ENCODE measurements at regions not wholly inside any gene's neighbourhood (a gene's known extent, or its start where the extent isn't known, plus 50 kb on each side); places are given as distances from the start of the nearest gene placed in this dataset.
A peak's percentile ranks its signal among the peaks of the same experiment; 100 is the strongest.

DNA sequence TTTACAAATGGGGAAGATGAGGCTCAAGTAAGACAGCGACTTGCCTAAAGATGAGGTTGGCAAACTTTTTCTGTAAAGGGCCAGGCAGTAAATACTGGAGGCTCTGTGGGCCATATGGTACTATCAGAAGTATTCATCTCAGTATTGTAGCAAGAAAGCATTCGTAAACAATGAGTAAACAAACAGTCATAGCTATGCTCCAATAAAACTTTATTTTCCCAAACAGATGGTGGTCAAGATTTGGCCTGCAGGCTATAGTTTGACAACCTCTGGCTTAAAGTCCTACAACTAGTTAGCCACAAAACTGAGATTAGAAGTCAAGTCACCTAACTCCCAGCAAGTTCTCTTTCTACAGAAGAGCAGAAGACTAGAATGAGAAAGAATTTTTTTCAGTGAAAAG, 177.0 kb upstream of the NECTIN3 start:
- POLR2A ChIA-PET (ENCODE audit: unreplicated experiment) = no interaction called here
- BruUV-seq (replicated peaks) = no TSS peak

DNA sequence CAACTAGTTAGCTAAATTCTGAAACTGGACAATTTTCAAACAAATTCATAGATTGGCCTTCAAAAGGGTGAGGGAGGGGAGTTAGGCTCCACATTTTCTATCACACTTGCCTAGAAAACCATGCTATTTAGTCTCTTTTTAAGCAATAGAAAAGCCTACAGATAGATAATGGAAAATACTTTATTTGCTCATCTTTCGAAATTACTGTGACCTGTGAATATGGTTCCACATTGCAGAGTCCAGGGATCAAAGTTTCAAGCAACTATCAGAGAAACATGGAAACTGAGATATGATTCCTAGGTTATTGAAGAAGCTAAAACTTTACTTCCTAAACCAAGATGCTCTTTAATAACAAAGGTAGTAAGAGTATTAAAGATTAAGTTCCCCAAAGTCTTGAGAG, 176.6 kb upstream of the NECTIN3 start:
- POLR2A ChIA-PET (ENCODE audit: unreplicated experiment) = no interaction called here
- DNase-seq (no peak), ATAC-seq (no peak)
- TF ChIP-seq, protein P1, sequence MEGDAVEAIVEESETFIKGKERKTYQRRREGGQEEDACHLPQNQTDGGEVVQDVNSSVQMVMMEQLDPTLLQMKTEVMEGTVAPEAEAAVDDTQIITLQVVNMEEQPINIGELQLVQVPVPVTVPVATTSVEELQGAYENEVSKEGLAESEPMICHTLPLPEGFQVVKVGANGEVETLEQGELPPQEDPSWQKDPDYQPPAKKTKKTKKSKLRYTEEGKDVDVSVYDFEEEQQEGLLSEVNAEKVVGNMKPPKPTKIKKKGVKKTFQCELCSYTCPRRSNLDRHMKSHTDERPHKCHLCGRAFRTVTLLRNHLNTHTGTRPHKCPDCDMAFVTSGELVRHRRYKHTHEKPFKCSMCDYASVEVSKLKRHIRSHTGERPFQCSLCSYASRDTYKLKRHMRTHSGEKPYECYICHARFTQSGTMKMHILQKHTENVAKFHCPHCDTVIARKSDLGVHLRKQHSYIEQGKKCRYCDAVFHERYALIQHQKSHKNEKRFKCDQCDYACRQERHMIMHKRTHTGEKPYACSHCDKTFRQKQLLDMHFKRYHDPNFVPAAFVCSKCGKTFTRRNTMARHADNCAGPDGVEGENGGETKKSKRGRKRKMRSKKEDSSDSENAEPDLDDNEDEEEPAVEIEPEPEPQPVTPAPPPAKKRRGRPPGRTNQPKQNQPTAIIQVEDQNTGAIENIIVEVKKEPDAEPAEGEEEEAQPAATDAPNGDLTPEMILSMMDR (conservative IDR thresholded peaks at IDR 0.05; ENCODE audit: low read depth, low read length) = no peak
- no peak for TF ChIP-seq EZH2 (IDR thresholded peaks at IDR 0.05; ENCODE audit: low read length, unreplicated experiment)
- TF ChIP-seq EZH2phosphoT487 (IDR thresholded peaks at IDR 0.05; ENCODE audit: borderline replicate concordance, low read length) = no peak
- Histone ChIP-seq H3F3A (ENCODE audit: low read length, unreplicated experiment) (no peaks in the 10 kb centered on the region), H3K9me2 (replicated peaks; ENCODE audit: low read length) (0 out of 2 replicates have a peak, but pooled peaks cover 4% of the 10 kb centered on the region), H3K4me3 (ENCODE audit: low read length) (no peak overlapping the region), H3K27me3 (ENCODE audit: low read length) (no peaks in the 10 kb centered on the region), H4K20me1 (ENCODE audit: low read length) (no peaks in the 10 kb centered on the region), H3K4me1 (ENCODE audit: insufficient read depth, low read length) (peaks cover 13% of the 10 kb centered on the region), H3K36me3 (ENCODE audit: low read depth, low read length) (no peaks in the 10 kb centered on the region), H2AFZ (ENCODE audit: low read length) (no peak overlapping the region), H3K9me3 (ENCODE audit: low read length) (no peaks in the 10 kb centered on the region), H3K27ac (ENCODE audit: low read length) (no peak overlapping the region), H3K79me2 (ENCODE audit: low read length) (no peaks in the 10 kb centered on the region), H3K4me2 (ENCODE audit: low read length) (peak overlapping the region; percentile 11; the same call in 1 of the 2 replicates), H3K9ac (ENCODE audit: low read length) (no peak overlapping the region)
- BruUV-seq (replicated peaks) = no TSS peak
- CTCF ChIA-PET = no interaction called here
- intact Hi-C loops (cut with micrococcal nuclease) = no loop called here

More for the DNA sequence above, 177.0 kb upstream of the NECTIN3 start:
- Histone ChIP-seq H4K20me1 (ENCODE audit: low read length) (no peaks in the 10 kb centered on the region), H3K4me2 (ENCODE audit: low read length) (peak overlapping the region; percentile 11; the same call in 1 of the 2 replicates), H3K9ac (ENCODE audit: low read length) (no peak overlapping the region), H3K9me2 (replicated peaks; ENCODE audit: low read length) (0 out of 2 replicates have a peak, but pooled peaks cover 3% of the 10 kb centered on the region), H3K4me1 (ENCODE audit: insufficient read depth, low read length) (peaks cover 13% of the 10 kb centered on the region), H3K9me3 (ENCODE audit: low read length) (no peaks in the 10 kb centered on the region), H3K36me3 (ENCODE audit: low read depth, low read length) (no peaks in the 10 kb centered on the region), H3K79me2 (ENCODE audit: low read length) (no peaks in the 10 kb centered on the region), H3K4me3 (ENCODE audit: low read length) (no peak overlapping the region), H3K27ac (ENCODE audit: low read length) (no peak overlapping the region), H3K27me3 (ENCODE audit: low read length) (no peaks in the 10 kb centered on the region), H3F3A (ENCODE audit: low read length, unreplicated experiment) (no peaks in the 10 kb centered on the region), H2AFZ (ENCODE audit: low read length) (no peak overlapping the region)
- CTCF ChIA-PET = no interaction called here
- TF ChIP-seq EZH2 (IDR thresholded peaks at IDR 0.05; ENCODE audit: low read length, unreplicated experiment) (no peak), EZH2phosphoT487 (IDR thresholded peaks at IDR 0.05; ENCODE audit: borderline replicate concordance, low read length) (no peak)
- TF ChIP-seq, protein P1 (conservative IDR thresholded peaks at IDR 0.05; ENCODE audit: low read depth, low read length) = no peak
- DNase-seq (peak; percentile 71), ATAC-seq (peak; percentile 93)
- intact Hi-C loops (cut with micrococcal nuclease) = no loop called here

DNA sequence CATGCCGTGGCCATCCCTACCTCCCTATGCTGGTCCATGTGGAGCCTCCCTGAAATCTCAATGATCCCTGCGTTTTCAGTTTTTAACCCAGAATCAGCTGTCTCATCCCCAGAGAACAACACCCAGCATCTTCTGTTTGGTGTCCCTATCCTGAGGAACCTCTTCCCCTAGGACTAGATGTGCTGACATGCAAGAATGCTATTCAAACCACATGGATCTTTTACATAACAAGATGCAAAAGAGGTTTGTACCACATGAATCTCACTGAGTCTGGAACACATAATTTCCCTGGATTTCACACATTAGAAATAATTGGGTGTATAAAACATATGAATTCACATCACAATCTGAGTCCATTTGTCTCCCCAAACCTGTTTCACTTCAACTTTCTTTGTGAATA, 174.6 kb upstream of the NECTIN3 start:
- Histone ChIP-seq H3K27me3 (ENCODE audit: low read length) (no peaks in the 10 kb centered on the region), H3K9ac (ENCODE audit: low read length) (no peak overlapping the region), H3K9me2 (replicated peaks; ENCODE audit: low read length) (0 out of 2 replicates have a peak, but pooled peaks cover 4% of the 10 kb centered on the region), H3K79me2 (ENCODE audit: low read length) (no peaks in the 10 kb centered on the region), H3K4me2 (ENCODE audit: low read length) (no peak overlapping the region), H3K27ac (ENCODE audit: low read length) (no peak overlapping the region), H3K36me3 (ENCODE audit: low read depth, low read length) (no peaks in the 10 kb centered on the region), H3F3A (ENCODE audit: low read length, unreplicated experiment) (no peaks in the 10 kb centered on the region), H3K9me3 (ENCODE audit: low read length) (no peaks in the 10 kb centered on the region), H2AFZ (ENCODE audit: low read length) (no peak overlapping the region), H4K20me1 (ENCODE audit: low read length) (no peaks in the 10 kb centered on the region), H3K4me1 (ENCODE audit: insufficient read depth, low read length) (peaks cover 13% of the 10 kb centered on the region), H3K4me3 (ENCODE audit: low read length) (no peak overlapping the region)
- intact Hi-C loops (cut with micrococcal nuclease) = no loop called here
- no TSS peak for BruUV-seq (replicated peaks)
- CTCF ChIA-PET = no interaction called here
- DNase-seq (no peak), ATAC-seq (no peak)
- TF ChIP-seq, protein P1 (conservative IDR thresholded peaks at IDR 0.05; ENCODE audit: low read depth, low read length) = no peak
- TF ChIP-seq EZH2 (IDR thresholded peaks at IDR 0.05; ENCODE audit: low read length, unreplicated experiment) = no peak
- TF ChIP-seq EZH2phosphoT487 (IDR thresholded peaks at IDR 0.05; ENCODE audit: borderline replicate concordance, low read length) = no peak
- POLR2A ChIA-PET (ENCODE audit: unreplicated experiment) = no interaction called here

All from PC-3 (cell line).